Kidney (tissue), 13 donors: ENCODE measurements at regions not wholly inside any gene's neighbourhood (a gene's known extent, or its start where the extent isn't known, plus 50 kb on each side); places are given as distances from the start of the nearest gene placed in this dataset.

ENCODE experiments used
- DNase-seq, 5 donors: peaks; one replicate each; pipeline ENCODE4 v3.0.0-alpha.2; 2013 to 2020
- FAIRE-seq: peaks from 2 replicates; lab custom pipeline; 2012; peaks lifted over from hg19 to GRCh38; lab: Jason Lieb, UNC
- H3K27ac ChIP-seq, 2 donors: one replicate each; pipeline ENCODE4 v1.7.0; 2013; ENCODE audit warnings: low read depth in 2 of 2, low read length in 2 of 2, inconsistent platforms in 1 of 2
- H3K27me3 ChIP-seq: one replicate; pipeline ENCODE4 v1.7.1; 2013; ENCODE audit warnings: low read length, inconsistent platforms; ENCODE audit not compliant: control insufficient read depth, insufficient read depth
- H3K36me3 ChIP-seq, 3 donors: one replicate each; pipeline versions ENCODE4 v1.7.0 to v1.7.1; 2013; ENCODE audit warnings: low read length in 3 of 3, control low read depth in 1 of 3, inconsistent platforms in 1 of 3; ENCODE audit not compliant: insufficient read depth in 3 of 3, control insufficient read depth in 2 of 3
- H3K4me1 ChIP-seq, 3 donors: one replicate each; pipeline versions ENCODE4 v1.7.0 to v1.7.1; 2013; ENCODE audit warnings: low read length in 3 of 3, inconsistent platforms in 1 of 3, low read depth in 1 of 3; ENCODE audit not compliant: control insufficient read depth in 2 of 3, insufficient read depth in 2 of 3
- H3K4me3 ChIP-seq, 3 donors: one replicate each; pipeline versions ENCODE4 v1.7.0 to v1.8.1; 2013; ENCODE audit warnings: low read length in 3 of 3, control low read depth in 1 of 3, inconsistent platforms in 1 of 3
- H3K9ac ChIP-seq, 3 donors: one replicate each; pipeline versions ENCODE4 v1.7.0 to v1.7.1; 2013; ENCODE audit warnings: low read length in 3 of 3, control low read depth in 1 of 3, inconsistent platforms in 1 of 3
- H3K9me3 ChIP-seq, 3 donors: one replicate each; pipeline versions ENCODE4 v1.7.0 to v1.7.1; 2013; ENCODE audit warnings: low read length in 3 of 3, control low read depth in 1 of 3, inconsistent platforms in 1 of 3; ENCODE audit not compliant: control insufficient read depth in 2 of 3, insufficient read depth in 1 of 3
- intact Hi-C: fragments of 100-400 bp; cut with DNase I; formaldehyde crosslinking; loops from one replicate; pipeline ENCODE4 v1.11.1; 2022
- TF ChIP-seq, protein P1 (sequence below): IDR thresholded peaks from 3 replicates; pipeline ENCODE4 v1.5.1; 2012; ENCODE audit warnings: mild to moderate bottlenecking, moderate library complexity, borderline replicate concordance; ENCODE audit not compliant: insufficient read depth; ENCODE audit errors: extremely low read depth
- donor health status: control.
- donor health status: control.
- donor health status: control.
- donor health status: control.
- donor health status: control.
- donor health status: DM: yes; HTN: yes; CAD: no.
- donor health status: Normal renal cell carcinoma (clear cell type).

DNA sequence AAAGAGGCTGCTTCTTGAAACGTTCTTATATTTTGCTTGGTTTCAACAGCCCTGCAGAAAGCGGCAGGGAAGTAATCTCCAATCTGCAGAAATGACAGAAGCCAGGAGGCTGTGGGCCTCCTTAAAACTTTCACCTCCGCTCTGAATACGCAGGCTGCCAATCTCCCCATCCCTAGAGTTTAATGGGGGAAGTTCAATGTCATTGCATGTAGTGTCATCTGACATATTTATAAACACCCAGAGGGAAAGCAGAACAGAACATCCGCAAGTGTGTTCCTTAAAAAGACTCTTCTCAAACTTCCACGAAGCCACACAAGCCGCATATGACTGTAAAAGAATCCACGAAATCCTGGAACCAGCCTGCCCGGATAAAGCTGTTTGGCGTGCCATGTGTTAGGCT is 148.8 kb upstream of the TBL1X start:
- no peak overlapping the region for H3K4me3 ChIP-seq
- no peaks in the 10 kb centered on the region for H3K27me3 ChIP-seq
- intact Hi-C loops, result no loop called here
- FAIRE-seq (no peak), DNase-seq (no peak)
- no peak overlapping the region for H3K9ac ChIP-seq
- no peaks in the 10 kb centered on the region for H3K9me3 ChIP-seq
- H3K4me1 ChIP-seq, result no peaks in the 10 kb centered on the region
- H3K36me3 ChIP-seq, result no peaks in the 10 kb centered on the region
- TF ChIP-seq, protein P1, sequence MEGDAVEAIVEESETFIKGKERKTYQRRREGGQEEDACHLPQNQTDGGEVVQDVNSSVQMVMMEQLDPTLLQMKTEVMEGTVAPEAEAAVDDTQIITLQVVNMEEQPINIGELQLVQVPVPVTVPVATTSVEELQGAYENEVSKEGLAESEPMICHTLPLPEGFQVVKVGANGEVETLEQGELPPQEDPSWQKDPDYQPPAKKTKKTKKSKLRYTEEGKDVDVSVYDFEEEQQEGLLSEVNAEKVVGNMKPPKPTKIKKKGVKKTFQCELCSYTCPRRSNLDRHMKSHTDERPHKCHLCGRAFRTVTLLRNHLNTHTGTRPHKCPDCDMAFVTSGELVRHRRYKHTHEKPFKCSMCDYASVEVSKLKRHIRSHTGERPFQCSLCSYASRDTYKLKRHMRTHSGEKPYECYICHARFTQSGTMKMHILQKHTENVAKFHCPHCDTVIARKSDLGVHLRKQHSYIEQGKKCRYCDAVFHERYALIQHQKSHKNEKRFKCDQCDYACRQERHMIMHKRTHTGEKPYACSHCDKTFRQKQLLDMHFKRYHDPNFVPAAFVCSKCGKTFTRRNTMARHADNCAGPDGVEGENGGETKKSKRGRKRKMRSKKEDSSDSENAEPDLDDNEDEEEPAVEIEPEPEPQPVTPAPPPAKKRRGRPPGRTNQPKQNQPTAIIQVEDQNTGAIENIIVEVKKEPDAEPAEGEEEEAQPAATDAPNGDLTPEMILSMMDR, result no peak
- no peak overlapping the region for H3K27ac ChIP-seq

DNA sequence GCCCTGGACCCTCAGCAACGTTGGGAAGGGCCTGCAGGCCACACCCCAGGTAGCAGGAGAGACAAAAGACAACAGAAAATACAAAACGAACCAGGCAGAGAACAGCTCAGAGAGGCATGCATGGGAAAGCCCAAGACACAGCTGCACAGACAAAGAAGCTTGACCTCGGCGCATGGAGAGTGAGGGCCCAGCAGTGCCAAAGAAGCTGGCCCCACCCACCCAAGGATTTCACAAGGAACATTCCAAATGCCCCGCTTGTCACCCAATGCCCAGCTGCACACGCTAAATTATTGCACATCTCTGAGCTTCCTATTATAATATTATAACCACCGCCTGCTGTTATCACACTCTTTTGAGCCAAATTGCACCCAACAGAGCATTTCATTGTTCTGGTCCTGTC is 147.7 kb upstream of the TBL1X start:
- no peaks in the 10 kb centered on the region for H3K27me3 ChIP-seq
- TF ChIP-seq, protein P1, result no peak
- no peak overlapping the region for H3K9ac ChIP-seq
- H3K4me3 ChIP-seq, result no peak overlapping the region
- FAIRE-seq (no peak), DNase-seq (no peak)
- no peak overlapping the region for H3K27ac ChIP-seq
- H3K9me3 ChIP-seq, result no peaks in the 10 kb centered on the region
- H3K4me1 ChIP-seq, result no peaks in the 10 kb centered on the region
- no peaks in the 10 kb centered on the region for H3K36me3 ChIP-seq
- intact Hi-C loops, result no loop called here

DNA sequence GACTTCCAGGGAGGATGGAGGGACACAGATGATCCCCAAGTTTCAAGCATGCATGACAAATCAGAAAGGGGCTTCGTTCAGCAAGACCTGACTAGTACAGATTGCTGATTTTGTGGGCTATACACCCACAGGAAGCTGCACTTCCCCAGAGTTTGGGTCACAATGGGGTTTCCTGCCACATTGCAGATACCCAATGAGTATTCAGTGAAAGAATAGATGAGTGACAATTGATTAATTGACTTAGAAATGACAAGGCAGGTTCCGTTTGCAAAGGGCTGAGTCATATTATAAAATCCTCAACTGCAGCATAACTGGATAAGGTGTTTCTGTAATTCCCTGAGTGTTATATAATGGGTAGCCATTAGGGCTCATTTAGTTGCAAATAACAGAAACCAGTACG is 146.6 kb upstream of the TBL1X start:
- Histone ChIP-seq H3K27ac (no peak overlapping the region), H3K36me3 (no peaks in the 10 kb centered on the region), H3K27me3 (no peaks in the 10 kb centered on the region), H3K4me1 (no peaks in the 10 kb centered on the region), H3K9me3 (no peaks in the 10 kb centered on the region), H3K4me3 (no peak overlapping the region), H3K9ac (no peak overlapping the region)
- DNase-seq, result no peak
- TF ChIP-seq, protein P1, result no peak
- intact Hi-C loops, result no loop called here
- no peak for FAIRE-seq

DNA sequence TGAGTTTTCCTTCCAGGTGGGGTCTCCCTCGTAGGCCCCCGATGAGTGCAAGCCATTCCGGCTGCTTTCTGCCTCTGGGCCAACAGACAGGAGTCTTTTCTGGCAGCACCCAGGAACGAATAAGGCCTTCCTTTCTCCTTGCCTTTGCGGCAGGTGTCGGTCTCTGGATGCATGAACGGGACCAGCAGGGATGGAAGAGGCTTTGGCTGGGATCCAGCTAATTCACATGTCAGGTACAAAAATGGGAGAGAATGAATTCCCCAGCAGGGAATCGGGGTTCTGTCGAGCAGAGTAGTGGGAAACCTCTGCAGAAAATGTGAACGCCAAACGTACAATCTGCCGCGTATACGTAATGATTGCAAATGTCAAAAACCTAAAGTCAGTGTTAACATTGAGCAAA is 146.1 kb upstream of the TBL1X start:
- Histone ChIP-seq H3K4me3 (no peak overlapping the region), H3K27ac (no peak overlapping the region), H3K36me3 (no peaks in the 10 kb centered on the region), H3K27me3 (no peaks in the 10 kb centered on the region), H3K9ac (no peak overlapping the region), H3K4me1 (no peaks in the 10 kb centered on the region), H3K9me3 (no peaks in the 10 kb centered on the region)
- intact Hi-C loops, result no loop called here
- DNase-seq (no peak), FAIRE-seq (no peak)
- TF ChIP-seq, protein P1, result no peak
